ENCODE measurements at regions not wholly inside any gene's neighbourhood (a gene's known extent, or its start where the extent isn't known, plus 50 kb on each side); places are given as distances from the start of the nearest gene placed in this dataset.

GRCh38 chr2:189281201-189281600 is 101.6 kb upstream of the COL5A2 start:
- Histone ChIP-seq H3F3A (ENCODE audit: insufficient read depth) (peaks cover 20% of the 10 kb centered on the region), H3K27me3 (replicated peaks; ENCODE audit: insufficient read depth) (no peaks in the 10 kb centered on the region), H3K9me3 (ENCODE audit: low read depth) (no peaks in the 10 kb centered on the region), H3K27ac (no peak overlapping the region), H3K4me3 (no peak overlapping the region), H2AFZ (no peak overlapping the region), H3K4me2 (ENCODE audit: unreplicated experiment) (no peak overlapping the region), H3K9me2 (ENCODE audit: insufficient read depth) (no peaks in the 10 kb centered on the region), H3K79me2 (ENCODE audit: insufficient read depth) (no peaks in the 10 kb centered on the region), H4K20me1 (ENCODE audit: insufficient read depth) (no peaks in the 10 kb centered on the region), H3K9ac (no peak overlapping the region), H3K36me3 (ENCODE audit: low read depth) (no peaks in the 10 kb centered on the region), H3K4me1 (ENCODE audit: insufficient read depth) (peaks cover 24% of the 10 kb centered on the region)
- TF ChIP-seq EZH2 (IDR thresholded peaks at IDR 0.05; ENCODE audit: insufficient read depth, poor library complexity, severe bottlenecking), result no peak
- TF ChIP-seq EZH2phosphoT487 (IDR thresholded peaks at IDR 0.05; ENCODE audit: insufficient read depth, low read depth), result no peak
- in situ Hi-C loops (cut with MboI), result loop anchor here (10.0 kb wide), 1 partner anchor 176 kb away; no protein-coding TSS in a partner anchor
- DNase-seq, result no peak

- Histone ChIP-seq H3K27ac (peak overlapping the region; percentile 88), H4K20me1 (ENCODE audit: insufficient read depth) (no peaks in the 10 kb centered on the region), H3K4me2 (ENCODE audit: unreplicated experiment) (peak overlapping the region; percentile 58), H3K4me3 (peak overlapping the region; percentile 34; the same call in 1 of the 2 replicates), H2AFZ (peak overlapping the region; percentile 11; the same call in 1 of the 2 replicates), H3K27me3 (replicated peaks; ENCODE audit: insufficient read depth) (no peaks in the 10 kb centered on the region), H3K36me3 (ENCODE audit: low read depth) (no peaks in the 10 kb centered on the region), H3K79me2 (ENCODE audit: insufficient read depth) (peaks cover 12% of the 10 kb centered on the region), H3K9me3 (ENCODE audit: low read depth) (no peaks in the 10 kb centered on the region), H3K9ac (peak overlapping the region; percentile 63), H3F3A (ENCODE audit: insufficient read depth) (peaks cover 46% of the 10 kb centered on the region), H3K9me2 (ENCODE audit: insufficient read depth) (no peaks in the 10 kb centered on the region), H3K4me1 (ENCODE audit: insufficient read depth) (peaks cover 41% of the 10 kb centered on the region)
- DNase-seq, result peak; percentile 24
- 35 to 48% methylated on average over 2 of the region's 2 CpGs for WGBS, 2 experiments (ENCODE audit: low coverage in 1 of 2, low lambda C conversion rate in 2 of 2, missing lambda C conversion rate in 2 of 2)
- in situ Hi-C loops (cut with MboI), result loop anchor here (10.0 kb wide), 1 partner anchor 181 kb away; no protein-coding TSS in a partner anchor
- TF ChIP-seq EZH2phosphoT487 (IDR thresholded peaks at IDR 0.05; ENCODE audit: insufficient read depth, low read depth), result no peak
- no peak for TF ChIP-seq EZH2 (IDR thresholded peaks at IDR 0.05; ENCODE audit: insufficient read depth, poor library complexity, severe bottlenecking)
Observed at GRCh38 chr2:189285349-189285748, 105.8 kb upstream of the COL5A2 start.

- Histone ChIP-seq H3K36me3 (ENCODE audit: low read depth) (no peaks in the 10 kb centered on the region), H3K27me3 (replicated peaks; ENCODE audit: insufficient read depth) (no peaks in the 10 kb centered on the region), H3K4me3 (peak overlapping the region; percentile 38), H3F3A (ENCODE audit: insufficient read depth) (peaks cover 46% of the 10 kb centered on the region), H2AFZ (no peak overlapping the region), H3K27ac (peak overlapping the region; percentile 88), H3K4me2 (ENCODE audit: unreplicated experiment) (peak overlapping the region; percentile 61), H4K20me1 (ENCODE audit: insufficient read depth) (no peaks in the 10 kb centered on the region), H3K4me1 (ENCODE audit: insufficient read depth) (peaks cover 41% of the 10 kb centered on the region), H3K9ac (peak overlapping the region; percentile 63), H3K9me2 (ENCODE audit: insufficient read depth) (no peaks in the 10 kb centered on the region), H3K79me2 (ENCODE audit: insufficient read depth) (peaks cover 12% of the 10 kb centered on the region), H3K9me3 (ENCODE audit: low read depth) (no peaks in the 10 kb centered on the region)
- no peak for TF ChIP-seq EZH2phosphoT487 (IDR thresholded peaks at IDR 0.05; ENCODE audit: insufficient read depth, low read depth)
- TF ChIP-seq EZH2 (IDR thresholded peaks at IDR 0.05; ENCODE audit: insufficient read depth, poor library complexity, severe bottlenecking), result no peak
- in situ Hi-C loops (cut with MboI), result loop anchor here (10.0 kb wide), 1 partner anchor 181 kb away; no protein-coding TSS in a partner anchor
- 10 to 19% methylated on average over 3 of the region's 3 CpGs for WGBS, 2 experiments (ENCODE audit: low coverage in 1 of 2, low lambda C conversion rate in 2 of 2, missing lambda C conversion rate in 2 of 2)
- DNase-seq, result peak; percentile 94
Observed at GRCh38 chr2:189285962-189286645, 106.5 kb upstream of the COL5A2 start.

GRCh38 chr2:189287363-189287762 is 107.8 kb upstream of the COL5A2 start:
- Histone ChIP-seq H3K4me1 (ENCODE audit: insufficient read depth) (peaks cover 41% of the 10 kb centered on the region), H3F3A (ENCODE audit: insufficient read depth) (peaks cover 46% of the 10 kb centered on the region), H4K20me1 (ENCODE audit: insufficient read depth) (no peaks in the 10 kb centered on the region), H3K9me3 (ENCODE audit: low read depth) (no peaks in the 10 kb centered on the region), H3K9me2 (ENCODE audit: insufficient read depth) (no peaks in the 10 kb centered on the region), H3K27ac (peak overlapping the region; percentile 88), H2AFZ (no peak overlapping the region), H3K36me3 (ENCODE audit: low read depth) (no peaks in the 10 kb centered on the region), H3K9ac (peak overlapping the region; percentile 63; the same call in 1 of the 2 replicates), H3K4me3 (no peak overlapping the region), H3K79me2 (ENCODE audit: insufficient read depth) (peaks cover 12% of the 10 kb centered on the region), H3K4me2 (ENCODE audit: unreplicated experiment) (peak overlapping the region; percentile 58), H3K27me3 (replicated peaks; ENCODE audit: insufficient read depth) (no peaks in the 10 kb centered on the region)
- WGBS, 2 experiments (ENCODE audit: low coverage in 1 of 2, low lambda C conversion rate in 2 of 2, missing lambda C conversion rate in 2 of 2), result 58 to 61% methylated on average over 1 of the region's 1 CpG
- DNase-seq, result no peak
- TF ChIP-seq EZH2phosphoT487 (IDR thresholded peaks at IDR 0.05; ENCODE audit: insufficient read depth, low read depth) (no peak), EZH2 (IDR thresholded peaks at IDR 0.05; ENCODE audit: insufficient read depth, poor library complexity, severe bottlenecking) (no peak)
- in situ Hi-C loops (cut with MboI), result loop anchor here (10.0 kb wide), 1 partner anchor 183 kb away; no protein-coding TSS in a partner anchor

Measured in GM23248 (cell line).